HG03135 (cell line): ENCODE measurements at regions not wholly inside any gene's neighbourhood (a gene's known extent, or its start where the extent isn't known, plus 50 kb on each side); places are given as distances from the start of the nearest gene placed in this dataset.
A peak's percentile ranks its signal among the peaks of the same experiment; 100 is the strongest.
"Not testable (repeated sequence)": the region's sequence is repeated elsewhere in the genome, so short reads cannot be mapped to it uniquely, and the experiment has no call there.

Source experiments
- ATAC-seq: cut with Tn5 transposase; IDR thresholded peaks from one replicate; pipeline ENCODE4 v1.9.1; 2021; ENCODE audit warnings: mild to moderate bottlenecking, moderate library complexity; ENCODE audit not compliant: unreplicated experiment

- no peak for ATAC-seq
Observed at GRCh38 chr5:12911156-12911555, 1006.9 kb upstream of the CTNND2 start.

DNA sequence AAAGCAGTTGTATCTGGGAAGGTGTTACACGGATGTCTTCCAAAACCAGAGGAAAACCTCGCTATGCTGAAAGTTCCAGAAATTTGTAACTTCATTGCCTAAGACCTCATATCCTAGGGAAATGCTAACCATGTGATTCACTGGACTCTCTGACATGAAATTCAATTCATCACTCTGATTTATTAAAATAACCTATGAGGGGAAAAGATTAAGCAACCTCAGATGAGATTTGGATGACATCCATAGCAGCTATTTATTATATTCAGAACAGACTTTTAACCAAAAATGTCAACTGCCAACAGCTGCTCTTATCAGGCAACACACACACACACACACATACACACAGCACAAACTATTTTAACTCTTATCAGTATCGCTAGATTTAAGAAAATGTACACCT, 1006.4 kb upstream of the CTNND2 start:
- ATAC-seq, result no peak

DNA sequence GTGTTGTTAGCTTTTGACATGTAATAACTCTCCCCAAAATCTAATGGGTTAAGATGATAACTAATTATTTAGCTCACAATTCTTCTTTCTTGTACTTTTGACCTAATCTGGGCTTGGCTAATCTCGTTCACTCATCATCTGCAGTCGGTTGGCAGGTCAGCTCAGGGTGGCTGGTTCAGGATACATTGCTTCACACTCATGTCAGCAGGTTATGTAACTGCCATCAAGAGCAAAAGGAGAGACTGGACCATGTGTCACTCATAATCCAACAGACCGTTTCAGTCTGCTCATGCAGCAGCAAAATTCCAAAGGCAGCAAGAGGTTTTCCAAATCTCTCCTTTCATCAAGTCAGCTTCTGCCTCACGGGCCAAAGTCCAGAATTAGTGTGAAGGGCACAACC, 998.4 kb upstream of the CTNND2 start:
- ATAC-seq, result no peak

- ATAC-seq, result no peak
Observed at GRCh38 chr5:12901696-12902095, 997.5 kb upstream of the CTNND2 start.

- no peak for ATAC-seq
Observed at GRCh38 chr5:12896086-12896485, 991.8 kb upstream of the CTNND2 start.

GRCh38 chr5:12885018-12885417, 980.8 kb upstream of the CTNND2 start:
- ATAC-seq, result no peak

DNA sequence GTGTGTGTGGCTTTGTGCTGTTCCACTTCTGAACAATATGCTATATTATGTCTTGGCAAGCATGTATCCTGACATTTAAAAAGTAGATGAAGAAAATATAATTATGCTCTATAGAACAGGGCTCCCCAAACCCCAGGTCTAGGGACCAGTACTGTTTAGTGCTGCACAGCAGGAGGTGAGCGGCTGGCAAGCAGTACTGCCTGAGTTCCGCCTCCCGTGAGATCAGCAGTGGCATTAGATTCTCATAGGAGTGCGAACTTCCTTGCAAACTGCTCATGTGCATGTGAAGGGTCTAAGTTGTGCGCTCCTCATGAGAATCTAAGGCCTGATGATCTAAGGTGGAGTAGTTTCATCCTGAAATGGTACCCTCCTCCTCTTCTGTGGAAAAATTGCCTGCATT, 979.1 kb upstream of the CTNND2 start:
- no peak for ATAC-seq

- no peak for ATAC-seq
Observed at GRCh38 chr5:12876541-12877298, 972.5 kb upstream of the CTNND2 start.

GRCh38 chr5:12870872-12871539, 966.8 kb upstream of the CTNND2 start:
- peak; percentile 74 for ATAC-seq

DNA sequence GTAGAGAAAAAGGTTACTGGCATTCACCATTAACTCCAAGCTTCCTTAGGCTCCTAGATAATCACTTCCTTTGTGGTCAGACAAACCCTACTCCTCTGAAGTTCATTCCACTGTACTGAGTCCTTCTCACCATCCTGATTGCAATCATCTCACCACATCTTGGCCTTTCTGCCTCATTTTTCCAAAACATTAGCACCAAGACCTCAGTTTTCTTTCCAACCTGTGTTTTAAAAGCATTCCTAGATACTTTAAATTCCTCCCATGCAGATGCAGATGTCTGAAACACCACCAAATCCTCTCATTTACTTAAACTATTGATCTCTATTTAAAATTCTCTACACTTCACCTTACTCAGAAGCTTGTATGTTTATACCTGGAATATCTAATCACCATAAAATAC, 961.3 kb upstream of the CTNND2 start:
- no peak for ATAC-seq

DNA sequence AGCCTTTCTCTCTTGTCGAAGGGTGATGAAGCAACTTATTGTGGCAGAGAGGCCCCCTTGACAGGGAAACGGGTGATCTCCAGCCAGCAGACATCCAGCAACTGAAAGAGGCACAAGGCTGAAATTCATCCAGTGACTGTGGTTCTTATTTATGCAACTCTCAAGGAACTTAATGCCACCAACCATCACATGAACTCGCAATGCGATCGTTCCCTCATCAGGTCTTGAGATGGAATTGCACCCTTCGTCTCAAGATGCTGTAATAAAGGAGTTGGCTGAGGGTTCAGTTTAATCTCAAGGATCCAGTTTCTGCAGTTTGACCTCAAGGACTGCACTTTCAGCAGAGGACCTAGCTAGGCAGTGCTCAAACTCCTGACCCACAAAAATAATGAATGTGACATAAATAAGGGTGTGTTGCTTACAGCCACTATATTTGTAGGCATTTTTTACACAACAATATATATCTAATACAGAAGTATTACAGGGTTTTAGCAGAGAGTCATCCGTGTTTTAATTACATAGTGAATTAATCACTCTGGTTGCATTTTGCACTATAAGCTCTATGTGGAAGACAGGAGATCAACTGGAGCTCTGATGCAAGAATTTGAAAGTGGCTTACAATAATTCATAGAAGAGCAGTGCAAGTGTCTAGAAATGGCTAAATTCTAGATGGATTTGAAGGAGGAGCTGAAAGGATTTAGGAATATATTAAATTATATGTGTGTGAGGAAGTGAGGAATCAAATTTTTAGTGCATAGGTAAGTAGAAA, 957.8 kb upstream of the CTNND2 start:
- no peak for ATAC-seq

DNA sequence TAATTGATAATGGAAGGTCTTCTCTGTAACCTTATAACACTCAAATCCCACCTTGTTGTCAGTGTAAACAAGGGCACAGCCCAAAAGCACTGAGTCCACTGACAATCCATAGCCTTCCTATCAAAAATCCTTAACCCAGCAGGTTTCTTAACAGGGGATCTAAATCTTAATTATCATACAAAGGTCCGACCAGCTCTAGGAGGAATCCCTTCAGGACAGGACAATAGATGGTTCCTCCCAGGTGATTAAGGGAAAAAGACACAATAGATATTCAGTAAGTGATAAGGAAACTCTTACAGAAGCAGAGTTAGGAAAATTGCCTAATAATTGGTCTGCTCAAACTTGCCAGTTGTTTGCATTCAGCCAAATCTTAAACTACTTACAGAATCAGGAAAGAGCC, 951.9 kb upstream of the CTNND2 start:
- not testable (repeated sequence) for ATAC-seq

- ATAC-seq, result no peak
Observed at GRCh38 chr5:12854386-12854785, 950.1 kb upstream of the CTNND2 start.

DNA sequence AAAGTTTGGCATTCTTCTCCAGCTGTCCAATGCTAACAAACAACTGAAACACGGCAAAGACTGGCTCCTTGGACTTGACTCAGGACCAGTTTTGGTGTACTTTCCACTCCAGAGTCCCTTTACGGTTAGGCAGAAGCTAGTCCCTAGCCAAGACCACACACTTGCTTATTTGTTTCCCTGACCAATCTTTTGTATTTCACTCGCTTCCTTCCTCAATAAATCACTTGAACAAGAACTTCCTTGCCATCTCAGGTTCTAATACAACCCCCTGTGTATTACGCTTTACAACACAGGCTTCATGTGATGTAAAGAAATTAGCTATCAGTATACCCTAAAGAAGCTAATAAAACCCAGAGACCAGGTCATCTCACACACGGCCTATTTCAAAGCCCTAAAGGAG, 947.5 kb upstream of the CTNND2 start:
- no peak for ATAC-seq

- no peak for ATAC-seq
Observed at GRCh38 chr5:12848709-12849108, 944.5 kb upstream of the CTNND2 start.

DNA sequence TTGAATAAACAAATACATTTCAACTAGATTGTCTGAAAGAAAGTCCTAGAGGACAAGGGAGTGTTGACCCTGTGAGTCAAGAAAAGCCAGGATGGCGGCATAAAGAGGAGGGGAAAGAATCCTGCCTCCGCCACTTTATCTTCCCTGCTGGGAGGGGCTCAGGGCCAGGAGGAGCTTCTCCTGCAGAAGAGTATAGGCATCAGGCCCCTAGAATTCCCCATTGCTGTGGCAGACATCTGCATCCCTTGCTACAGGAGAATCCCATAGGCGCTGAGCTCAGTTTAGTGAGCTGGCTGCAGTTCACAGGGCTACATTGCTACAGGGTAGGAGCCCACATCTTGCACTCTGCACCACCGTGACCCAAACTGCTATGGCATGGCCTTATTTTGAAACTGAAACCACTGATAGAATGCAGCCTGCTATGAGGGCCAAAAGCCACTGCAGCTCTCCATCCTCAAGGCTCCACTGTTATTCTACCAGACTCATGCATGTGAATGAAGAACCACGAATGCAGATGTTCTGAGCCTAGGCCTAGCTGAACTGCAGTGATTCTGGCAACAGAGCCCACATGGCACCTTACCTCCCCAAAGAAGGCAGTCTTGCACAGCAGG, 941.4 kb upstream of the CTNND2 start:
- no peak for ATAC-seq

DNA sequence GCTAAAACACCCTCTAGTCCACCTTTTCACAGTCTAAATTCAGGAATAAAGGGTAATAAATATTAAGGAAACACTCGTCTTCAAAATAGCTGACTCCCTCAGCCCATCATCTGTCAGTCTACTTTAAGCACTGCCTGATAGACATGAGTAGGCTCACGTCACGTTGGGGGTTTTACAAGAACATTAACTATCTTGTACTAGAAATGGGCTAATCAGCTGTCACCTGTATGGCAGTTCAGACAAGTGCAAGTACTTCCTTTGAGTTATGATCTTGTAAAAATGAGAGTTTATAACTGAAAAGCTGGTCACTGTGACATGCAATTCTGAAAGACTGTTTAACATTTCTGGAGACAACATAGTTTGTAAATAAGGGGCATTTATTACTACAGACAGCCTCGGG, 936.7 kb upstream of the CTNND2 start:
- no peak for ATAC-seq

DNA sequence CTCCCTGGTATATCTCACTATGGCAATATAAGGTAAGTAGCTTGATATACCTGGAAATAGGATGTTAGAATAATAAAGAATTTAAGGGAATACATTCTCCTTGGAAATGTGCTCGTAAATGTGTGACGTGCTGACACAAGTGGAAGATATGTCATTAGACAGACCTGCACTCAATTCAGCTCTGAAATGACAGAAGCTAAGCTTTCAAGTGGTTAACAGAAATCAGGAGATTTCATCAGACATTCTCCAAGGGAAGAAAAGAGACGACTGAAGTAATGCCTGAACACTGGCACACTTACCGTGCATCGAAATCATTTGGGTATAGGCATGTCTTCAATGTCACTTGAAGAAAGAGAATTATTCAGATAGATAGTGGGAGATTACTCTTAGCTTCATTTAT, 933.3 kb upstream of the CTNND2 start:
- ATAC-seq, result no peak

DNA sequence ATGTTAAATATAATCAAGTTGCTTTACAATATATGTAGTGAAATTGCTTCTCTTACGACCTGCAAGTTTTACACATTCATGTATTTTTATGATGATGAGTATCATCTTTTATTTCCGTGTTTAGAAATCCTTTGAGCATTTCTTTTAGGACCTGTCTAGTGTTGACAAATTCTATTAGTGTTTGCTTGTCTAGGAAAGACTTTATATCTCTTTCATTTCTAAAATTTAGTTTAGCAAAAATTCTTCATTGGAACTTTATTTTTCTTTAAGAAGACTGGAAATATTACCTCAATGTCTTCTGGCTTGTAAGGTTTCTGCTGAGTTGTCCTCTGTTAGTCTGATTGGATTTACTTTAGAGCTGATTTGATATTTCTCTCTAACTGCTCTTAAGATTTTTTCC, 920.9 kb upstream of the CTNND2 start:
- ATAC-seq, result no peak

GRCh38 chr5:12805165-12805698, 901.0 kb upstream of the CTNND2 start:
- ATAC-seq, result no peak

GRCh38 chr5:12799165-12799564, 894.9 kb upstream of the CTNND2 start:
- ATAC-seq, result no peak
